Body of pancreas (tissue), 4 donors: ENCODE measurements at regions not wholly inside any gene's neighbourhood (a gene's known extent, or its start where the extent isn't known, plus 50 kb on each side); places are given as distances from the start of the nearest gene placed in this dataset.
"Not testable (repeated sequence)": the region's sequence is repeated elsewhere in the genome, so short reads cannot be mapped to it uniquely, and the experiment has no call there.

ENCODE experiments used
- ATAC-seq: fragments of 150-250 bp; one replicate; pipeline ENCODE4 v1.9.1; 2016
- DNase-seq, 4 donors: peaks; one replicate each; pipeline ENCODE4 v3.0.0-alpha.2; 2019
- H3K27ac ChIP-seq, 4 donors: fragments of 200-600 bp; sonication (generic); 1 replicate in 3 of 4; 2 replicates in 1 of 4; pipeline versions ENCODE4 v1.5.1 to v1.6.1; 2016 to 2019; ENCODE audit warnings: mild to moderate bottlenecking in 1 of 4, mixed read lengths in 1 of 4, moderate library complexity in 1 of 4
- H3K27me3 ChIP-seq, 2 donors: fragments of 200-600 bp; sonication (generic); one replicate each; pipeline ENCODE4 v1.6.0; 2016; ENCODE audit warnings: mild to moderate bottlenecking in 1 of 2
- H3K36me3 ChIP-seq, 2 donors: fragments of 200-600 bp; sonication (generic); replicated peaks in 1 of 2; 2 replicates each; pipeline ENCODE4 v1.5.1; 2016; ENCODE audit warnings: low read depth in 2 of 2; ENCODE audit not compliant: insufficient read depth in 1 of 2
- H3K4me1 ChIP-seq: fragments of 200-600 bp; sonication (generic); one replicate; pipeline ENCODE4 v1.6.0; 2016
- H3K4me3 ChIP-seq, 2 donors: fragments of 200-600 bp; sonication (generic); 1 replicate in 1 of 2; 2 replicates in 1 of 2; pipeline ENCODE4 v1.5.1; 2016 to 2019
- H3K9me3 ChIP-seq, 3 donors: fragments of 200-600 bp; sonication (generic); 1 replicate in 2 of 3; 2 replicates in 1 of 3; pipeline ENCODE4 v1.5.1; 2016
- POLR2A ChIP-seq, 3 donors: fragments of 450-650 bp; IDR thresholded peaks; one replicate each; pipeline ENCODE4 v1.6.1; 2016; ENCODE audit warnings: antibody characterized with exemption in 3 of 3, mild to moderate bottlenecking in 2 of 3
- WGBS, 2 donors: methylation state at CpG; one replicate each; pipeline ENCODE4 v1.1.5; 2017; 5-methylcytosine and 5-hydroxymethylcytosine counted together
- intact Hi-C: fragments of 100-400 bp; cut with DNase I; formaldehyde crosslinking; loops from one replicate; pipeline ENCODE4 v1.15.1; 2023
- TF ChIP-seq, protein P1 (sequence below), 7 experiments: fragments of 450-650 bp in 4 of 7; fragments of 200-600 bp in 3 of 7; sonication (generic) in 3 of 7; IDR thresholded peaks; one replicate each; pipeline ENCODE4 v1.5.1; 2016 to 2019; ENCODE audit warnings: antibody characterized with exemption in 7 of 7

DNA sequence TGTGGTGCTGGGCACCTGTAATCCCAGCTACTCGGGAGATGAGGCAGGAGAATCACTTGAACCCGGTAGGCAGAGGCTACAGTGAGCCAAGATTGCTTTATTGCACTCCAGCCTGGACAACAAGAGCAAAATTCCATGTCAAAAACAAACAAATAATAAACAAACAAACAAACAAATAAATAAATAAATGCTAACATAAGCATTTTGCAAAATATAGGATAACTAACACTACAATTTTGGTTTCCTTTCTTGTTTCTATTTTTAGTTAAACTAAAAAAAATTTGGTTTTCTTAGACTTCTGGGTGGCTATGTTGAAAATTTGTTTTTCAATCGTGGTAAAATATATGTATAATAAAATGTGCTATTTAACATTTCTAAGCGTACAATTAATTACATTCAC, 115.0 kb upstream of the ZNF516 start:
- Histone ChIP-seq H3K9me3 (no peaks in the 10 kb centered on the region), H3K27me3 (no peaks in the 10 kb centered on the region), H3K27ac (no peak overlapping the region), H3K36me3 (no peaks in the 10 kb centered on the region), H3K4me1 (no peaks in the 10 kb centered on the region), H3K4me3 (no peak overlapping the region)
- DNase-seq = no peak
- no peak for ATAC-seq
- 87 to 88% methylated on average over 4 of the region's 4 CpGs for WGBS, 2 donors
- intact Hi-C loops = loop anchor here (2.0 kb wide), 1 partner anchor 15 kb away; no protein-coding TSS in a partner anchor
- no peak for TF ChIP-seq POLR2A (IDR thresholded peaks at IDR 0.05)
- TF ChIP-seq, protein P1, sequence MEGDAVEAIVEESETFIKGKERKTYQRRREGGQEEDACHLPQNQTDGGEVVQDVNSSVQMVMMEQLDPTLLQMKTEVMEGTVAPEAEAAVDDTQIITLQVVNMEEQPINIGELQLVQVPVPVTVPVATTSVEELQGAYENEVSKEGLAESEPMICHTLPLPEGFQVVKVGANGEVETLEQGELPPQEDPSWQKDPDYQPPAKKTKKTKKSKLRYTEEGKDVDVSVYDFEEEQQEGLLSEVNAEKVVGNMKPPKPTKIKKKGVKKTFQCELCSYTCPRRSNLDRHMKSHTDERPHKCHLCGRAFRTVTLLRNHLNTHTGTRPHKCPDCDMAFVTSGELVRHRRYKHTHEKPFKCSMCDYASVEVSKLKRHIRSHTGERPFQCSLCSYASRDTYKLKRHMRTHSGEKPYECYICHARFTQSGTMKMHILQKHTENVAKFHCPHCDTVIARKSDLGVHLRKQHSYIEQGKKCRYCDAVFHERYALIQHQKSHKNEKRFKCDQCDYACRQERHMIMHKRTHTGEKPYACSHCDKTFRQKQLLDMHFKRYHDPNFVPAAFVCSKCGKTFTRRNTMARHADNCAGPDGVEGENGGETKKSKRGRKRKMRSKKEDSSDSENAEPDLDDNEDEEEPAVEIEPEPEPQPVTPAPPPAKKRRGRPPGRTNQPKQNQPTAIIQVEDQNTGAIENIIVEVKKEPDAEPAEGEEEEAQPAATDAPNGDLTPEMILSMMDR (IDR thresholded peaks at IDR 0.05) = no peak

DNA sequence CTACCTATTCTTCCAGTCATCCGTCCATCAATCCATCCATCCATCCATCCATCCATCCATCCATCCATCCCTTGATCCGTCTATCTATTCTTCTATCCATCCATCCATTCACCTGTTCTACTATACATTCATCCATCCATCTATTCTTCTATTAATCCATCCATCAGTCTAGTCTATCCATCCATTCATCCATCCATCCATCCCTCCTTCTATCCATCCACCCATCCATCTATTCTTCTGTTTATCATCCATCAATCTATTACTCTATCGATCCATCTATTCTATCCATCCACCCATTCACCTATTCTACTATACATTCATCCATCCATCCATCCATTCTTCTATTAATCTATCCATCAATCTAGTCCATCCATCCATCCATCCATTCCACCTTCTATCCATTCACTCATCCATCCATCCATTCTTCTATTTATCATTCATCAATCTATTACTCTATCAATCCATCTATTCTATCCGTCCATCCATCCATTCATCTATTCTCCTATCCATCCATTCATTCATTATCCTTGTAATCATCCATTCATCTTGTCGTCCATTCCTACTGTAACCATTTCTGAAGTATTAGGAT, 110.4 kb upstream of the ZNF516 start:
- Histone ChIP-seq H3K27ac (no peak overlapping the region), H3K36me3 (no peaks in the 10 kb centered on the region), H3K9me3 (no peaks in the 10 kb centered on the region), H3K27me3 (no peaks in the 10 kb centered on the region), H3K4me1 (no peaks in the 10 kb centered on the region), H3K4me3 (no peak overlapping the region)
- no peak for TF ChIP-seq POLR2A (IDR thresholded peaks at IDR 0.05)
- TF ChIP-seq, protein P1 (IDR thresholded peaks at IDR 0.05) = no peak
- DNase-seq (no peak), ATAC-seq (no peak)
- intact Hi-C loops = no loop called here
- 70 to 71% methylated on average over 5 of the region's 5 CpGs for WGBS, 2 donors

DNA sequence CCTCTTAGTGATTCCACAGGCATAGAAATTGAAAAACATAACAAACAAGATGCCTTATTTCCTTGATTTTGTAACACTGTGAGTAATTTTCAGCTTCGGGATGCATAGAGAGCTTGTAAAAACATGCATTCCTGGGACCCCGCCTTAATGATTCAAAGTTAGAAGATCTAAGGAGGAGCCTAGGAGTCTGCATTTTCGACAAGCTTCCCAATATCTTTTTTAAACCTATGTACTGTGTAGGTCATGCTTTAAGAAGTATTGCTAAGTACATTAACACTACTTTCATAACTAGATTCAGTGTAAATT, 109.8 kb upstream of the ZNF516 start:
- intact Hi-C loops = no loop called here
- no peak for DNase-seq
- Histone ChIP-seq H3K36me3 (no peaks in the 10 kb centered on the region), H3K4me3 (no peak overlapping the region), H3K27ac (no peak overlapping the region), H3K4me1 (no peaks in the 10 kb centered on the region), H3K9me3 (no peaks in the 10 kb centered on the region), H3K27me3 (no peaks in the 10 kb centered on the region)
- ATAC-seq = no peak
- TF ChIP-seq, protein P1 (IDR thresholded peaks at IDR 0.05) = no peak
- TF ChIP-seq POLR2A (IDR thresholded peaks at IDR 0.05) = no peak
- 56 to 58% methylated on average over 3 of the region's 3 CpGs for WGBS, 2 donors

DNA sequence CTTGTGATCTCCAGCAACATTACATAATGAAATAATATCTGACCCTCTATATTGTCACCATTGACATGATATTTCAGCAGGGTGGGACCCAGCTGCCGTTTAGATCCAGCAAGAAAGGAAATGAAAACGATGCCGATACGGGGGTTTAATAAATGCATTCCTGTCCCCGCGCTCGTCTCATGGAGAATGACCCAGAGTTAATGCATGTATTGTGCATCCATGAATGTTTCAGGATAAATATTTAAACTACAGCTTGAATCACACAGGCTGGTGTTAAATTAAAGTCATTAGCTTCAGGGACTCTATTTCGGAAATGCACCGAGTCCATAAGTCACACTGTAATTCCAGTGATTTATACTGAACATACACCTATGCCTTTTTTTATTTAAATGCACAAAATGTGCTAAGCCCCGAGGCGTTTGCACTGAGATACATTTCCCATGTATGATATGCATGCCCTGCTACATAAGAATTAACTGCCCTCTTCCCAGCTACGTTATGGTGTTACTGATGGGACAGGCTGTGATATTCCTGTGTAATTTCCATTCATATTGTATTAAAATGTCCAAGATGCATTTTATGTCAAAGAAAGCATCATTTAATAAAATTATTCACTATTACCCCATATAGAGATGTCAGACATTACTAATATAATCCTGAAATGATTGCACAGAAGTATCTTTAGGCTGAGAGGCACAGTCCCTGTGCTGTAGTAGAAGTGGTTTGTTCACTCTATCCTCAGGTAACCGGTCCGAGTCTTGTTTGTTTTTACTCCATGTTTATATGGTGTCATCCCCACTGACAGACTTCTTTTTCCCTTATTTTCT, 109.3 kb upstream of the ZNF516 start:
- Histone ChIP-seq H3K4me3 (no peak overlapping the region), H3K9me3 (no peaks in the 10 kb centered on the region), H3K27me3 (no peaks in the 10 kb centered on the region), H3K4me1 (no peaks in the 10 kb centered on the region), H3K36me3 (no peaks in the 10 kb centered on the region), H3K27ac (no peak overlapping the region)
- 68 to 69% methylated on average over 14 of the region's 14 CpGs for WGBS, 2 donors
- no peak for DNase-seq
- intact Hi-C loops = no loop called here
- no peak for TF ChIP-seq POLR2A (IDR thresholded peaks at IDR 0.05)
- TF ChIP-seq, protein P1 (IDR thresholded peaks at IDR 0.05) = no peak
- ATAC-seq = no peak

DNA sequence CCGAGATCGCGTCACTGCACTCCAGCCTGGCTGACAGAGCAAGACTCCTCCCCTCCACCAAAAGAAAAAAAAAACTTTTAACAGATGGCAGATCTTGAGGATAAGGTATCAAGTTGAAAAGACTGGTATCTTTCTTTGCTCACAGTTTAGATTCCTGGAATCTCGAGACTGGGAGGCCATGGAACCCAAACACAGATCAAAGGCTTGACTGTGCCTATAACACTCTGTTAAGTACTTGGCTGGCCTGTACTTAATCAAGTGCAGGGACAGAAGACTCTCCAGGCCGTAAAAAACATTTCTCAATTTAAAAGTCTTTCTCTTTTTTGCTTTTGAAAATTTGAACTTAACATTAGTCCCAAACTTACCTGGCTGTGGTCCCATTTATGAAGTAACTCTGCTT, 107.1 kb upstream of the ZNF516 start:
- WGBS, 2 donors = 76 to 80% methylated on average over 5 of the region's 5 CpGs
- TF ChIP-seq, protein P1 (IDR thresholded peaks at IDR 0.05) = no peak
- H3K4me1 ChIP-seq = no peaks in the 10 kb centered on the region
- H3K27me3 ChIP-seq = no peaks in the 10 kb centered on the region
- no peaks in the 10 kb centered on the region for H3K36me3 ChIP-seq
- ATAC-seq = no peak
- DNase-seq = no peak
- intact Hi-C loops = no loop called here
- H3K27ac ChIP-seq = no peak overlapping the region
- no peak overlapping the region for H3K4me3 ChIP-seq
- H3K9me3 ChIP-seq = no peaks in the 10 kb centered on the region

DNA sequence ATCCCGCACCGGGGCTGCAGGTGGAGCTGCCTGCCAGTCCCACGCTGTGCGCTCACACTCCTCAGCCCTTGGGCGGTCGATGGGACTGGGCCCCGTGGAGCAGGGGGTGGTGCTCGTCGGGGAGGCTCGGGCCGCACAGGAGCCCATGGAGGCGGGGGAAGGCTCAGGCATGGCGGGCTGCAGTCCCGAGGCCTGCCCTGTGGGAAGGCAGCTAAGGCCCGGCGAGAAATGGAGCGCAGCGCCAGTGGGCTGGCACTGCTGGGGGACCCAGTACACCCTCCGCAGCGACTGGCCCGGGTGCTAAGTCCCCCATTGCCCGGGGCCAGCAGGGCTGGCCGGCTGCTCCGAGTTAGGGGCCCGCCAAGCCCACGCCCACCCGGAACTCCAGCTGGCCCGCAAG, 105.0 kb upstream of the ZNF516 start:
- 90% methylated on average over 28 of the region's 28 CpGs; no CpG with 5 or more reads in 1 of the 2 donors for WGBS, 2 donors
- intact Hi-C loops, ATAC-seq, H3K4me1 ChIP-seq, DNase-seq, H3K27me3 ChIP-seq, H3K4me3 ChIP-seq, H3K9me3 ChIP-seq, H3K27ac ChIP-seq, H3K36me3 ChIP-seq: not testable (repeated sequence)
